NCI-H446 treated with DMSO at 0.1 percent for 48 hours (cell line): ENCODE measurements at regions not wholly inside any gene's neighbourhood (a gene's known extent, or its start where the extent isn't known, plus 50 kb on each side); places are given as distances from the start of the nearest gene placed in this dataset.

ENCODE experiments used
- DNase-seq: peaks from one replicate; lab custom pipeline; 2025; lab: John Stamatoyannopoulos, UW

DNA sequence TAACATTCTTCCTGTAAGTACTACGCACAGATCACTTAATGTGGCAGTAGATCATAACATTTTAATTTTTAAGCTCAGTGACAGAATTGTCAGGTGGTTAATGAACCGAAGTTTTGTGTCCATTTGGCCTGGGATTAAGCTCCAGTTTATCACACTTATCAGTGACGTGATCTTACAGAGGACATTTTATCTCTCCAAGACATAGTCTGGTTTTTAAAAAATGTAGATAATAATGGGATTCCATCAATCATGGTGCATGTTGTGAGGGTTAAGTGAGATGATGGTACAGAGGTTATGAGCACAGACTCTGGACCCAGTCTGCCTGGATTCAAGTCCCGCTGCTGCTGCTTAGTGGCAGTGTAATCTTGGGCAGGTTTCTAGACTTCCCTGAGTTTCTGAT is 66.0 kb upstream of the ZFAND5 start:
- DNase-seq: no peak

DNA sequence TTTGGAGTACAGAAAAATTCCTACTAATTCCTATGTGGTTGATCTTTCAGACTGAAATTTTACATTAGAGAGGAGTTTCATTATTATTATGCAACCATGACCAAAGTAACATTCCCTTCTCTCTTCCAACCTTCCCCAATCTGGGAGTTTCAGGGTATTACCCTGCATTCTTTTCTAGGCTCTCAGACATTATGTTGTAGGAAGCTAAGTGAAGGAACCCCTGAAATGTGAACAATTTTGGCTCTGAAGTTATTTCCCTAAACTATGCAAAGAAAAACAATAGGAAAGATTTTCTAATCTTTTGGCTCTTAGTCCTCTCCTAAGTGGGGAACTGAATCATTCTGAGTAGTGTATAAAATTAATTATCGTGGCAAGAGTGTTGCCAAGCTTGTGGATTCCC is 63.3 kb upstream of the ZFAND5 start:
- no peak for DNase-seq

GRCh38 chr9:72427801-72428200 is 62.8 kb upstream of the ZFAND5 start:
- DNase-seq: no peak

DNA sequence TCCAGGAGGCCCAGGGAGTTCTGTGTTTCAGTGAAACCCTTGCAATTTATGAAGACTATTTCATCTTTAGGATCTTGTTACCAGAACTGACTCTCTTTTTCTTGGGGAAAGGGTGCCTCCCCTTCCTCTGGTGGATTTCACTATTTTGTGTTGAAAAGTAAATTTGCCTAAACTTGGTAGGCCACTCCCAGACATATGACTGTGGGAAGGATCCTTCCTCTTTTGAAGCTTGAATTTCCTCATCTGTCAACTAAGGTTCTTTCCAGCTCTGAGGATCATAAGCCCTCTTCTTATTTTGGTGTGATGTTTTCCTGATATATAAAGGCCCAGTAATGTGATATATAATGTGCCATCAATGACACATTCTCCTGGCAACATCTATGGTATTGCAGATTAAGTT is 59.1 kb upstream of the ZFAND5 start:
- DNase-seq: no peak

GRCh38 chr9:72422214-72422613 is 57.2 kb upstream of the ZFAND5 start:
- no peak for DNase-seq

DNA sequence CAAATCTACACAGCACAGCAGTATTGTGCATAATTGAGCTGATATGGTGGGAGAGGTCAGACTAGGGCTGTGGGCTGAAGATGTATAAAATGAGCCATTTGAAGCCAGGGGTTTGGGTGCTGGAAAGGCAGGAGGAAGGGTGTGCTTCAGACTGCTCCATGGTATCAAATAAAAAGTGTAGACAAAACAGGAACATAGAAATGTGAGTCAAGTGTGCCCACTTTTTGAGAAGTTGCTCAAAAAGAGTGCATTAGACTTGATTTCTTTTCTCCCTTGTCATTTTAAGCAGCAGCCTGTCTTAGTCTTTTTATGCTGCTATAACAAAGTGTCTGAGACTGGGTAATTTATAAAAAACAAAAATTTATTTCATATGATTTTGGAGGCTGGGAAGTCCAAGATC is 55.8 kb upstream of the ZFAND5 start:
- DNase-seq: no peak

DNA sequence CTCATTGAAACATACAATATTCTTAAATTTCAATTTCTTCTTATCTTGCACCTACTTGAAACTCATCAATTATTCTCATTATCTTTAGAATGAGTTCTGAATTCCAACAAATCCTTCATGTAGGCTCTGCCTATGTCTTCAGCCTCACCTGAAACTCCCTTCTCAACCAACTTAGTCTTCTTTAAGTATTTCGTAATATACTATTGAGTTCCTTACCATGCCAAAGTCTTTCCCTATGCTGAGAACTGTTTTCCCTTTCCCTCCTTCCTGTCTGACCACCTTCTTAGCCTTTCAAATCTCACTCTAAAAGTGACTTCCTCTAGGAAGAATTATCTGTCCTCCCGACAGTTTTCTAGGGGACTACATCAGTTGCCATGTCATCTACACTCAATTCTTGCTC is 50.9 kb upstream of the ZFAND5 start:
- DNase-seq: no peak

DNA sequence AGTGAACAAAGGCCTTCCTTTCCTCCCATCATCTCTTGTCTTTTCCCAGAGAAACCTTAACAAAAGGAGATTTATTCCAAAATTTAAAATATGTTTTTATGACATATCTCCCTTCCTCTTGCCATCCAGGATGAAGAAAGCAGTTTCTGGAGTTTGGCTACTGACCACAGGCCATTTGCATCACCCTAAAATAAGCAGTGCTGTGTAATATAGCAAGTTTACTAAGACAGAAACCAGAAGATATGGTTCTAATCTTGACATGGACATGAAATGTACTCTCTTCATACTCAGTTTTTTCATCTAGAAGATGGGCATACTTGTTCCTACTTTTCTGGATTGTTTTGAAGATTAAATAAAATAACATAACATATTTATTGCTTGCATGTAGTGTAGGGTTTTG is 50.2 kb upstream of the ZFAND5 start:
- no peak for DNase-seq
